HG03354 (cell line): ENCODE measurements at regions not wholly inside any gene's neighbourhood (a gene's known extent, or its start where the extent isn't known, plus 50 kb on each side); places are given as distances from the start of the nearest gene placed in this dataset.

Experiments used
- ATAC-seq: cut with Tn5 transposase; IDR thresholded peaks from one replicate; pipeline ENCODE4 v1.9.1; 2021; ENCODE audit warnings: mild to moderate bottlenecking; ENCODE audit not compliant: unreplicated experiment, poor library complexity, severe bottlenecking

DNA sequence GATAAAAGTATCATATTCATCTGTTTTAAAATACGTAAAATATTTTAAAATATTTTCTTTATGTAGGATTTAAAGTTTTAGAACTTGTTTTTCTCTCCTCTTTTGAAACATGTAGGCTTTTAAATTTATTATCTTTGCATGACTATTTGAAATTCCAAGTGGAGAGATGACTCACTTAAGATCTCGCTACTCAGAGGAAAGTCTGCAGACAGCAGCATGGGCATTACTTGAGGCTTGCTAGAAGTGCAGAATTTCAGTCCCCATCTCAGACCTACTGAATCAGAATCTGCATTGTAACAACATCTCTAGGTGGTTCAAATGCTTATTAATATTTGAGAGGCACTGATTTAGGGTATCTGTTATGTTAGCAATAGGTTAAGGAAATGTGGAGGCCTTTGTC, 225.7 kb upstream of the ARX start:
- ATAC-seq: no peak

DNA sequence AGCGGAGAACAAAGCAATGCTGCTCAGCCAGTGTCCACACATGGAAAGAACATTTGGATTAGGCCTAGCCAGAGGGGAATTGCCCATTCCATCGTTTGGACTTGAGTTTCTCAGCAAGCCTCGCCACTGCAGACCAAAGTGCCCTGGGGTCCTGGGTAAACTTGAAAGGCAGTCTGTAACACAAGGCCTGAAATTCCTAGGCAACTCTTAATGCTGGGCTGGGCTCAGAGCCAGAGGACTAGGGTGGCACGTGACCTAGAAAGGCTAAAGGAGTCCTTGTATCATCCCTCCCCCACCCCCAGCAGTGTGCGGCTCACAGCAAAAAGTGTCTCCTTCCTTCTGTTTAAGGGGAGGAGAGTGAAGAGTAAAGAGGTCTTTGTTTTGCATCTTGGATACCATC, 210.4 kb upstream of the ARX start:
- ATAC-seq: no peak

DNA sequence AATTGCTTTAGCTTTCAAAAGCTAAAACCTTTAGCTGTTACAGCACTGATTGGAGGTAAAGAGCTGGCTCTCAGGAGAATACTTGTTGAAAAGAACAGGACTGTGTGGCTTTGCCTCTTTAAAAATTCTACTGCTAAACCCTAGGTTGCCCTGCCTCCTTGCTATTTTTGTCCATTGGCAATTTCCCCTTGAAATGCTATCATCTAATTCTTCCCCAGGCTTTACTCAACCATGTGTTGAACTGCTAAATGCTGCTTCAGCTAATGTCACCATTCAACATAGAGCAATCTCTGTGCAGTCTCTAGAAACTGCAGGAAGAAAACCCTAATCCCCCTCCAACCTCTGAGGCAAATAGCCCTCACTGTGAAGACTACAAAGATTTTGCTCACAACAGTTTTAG, 203.7 kb upstream of the ARX start:
- ATAC-seq: no peak

DNA sequence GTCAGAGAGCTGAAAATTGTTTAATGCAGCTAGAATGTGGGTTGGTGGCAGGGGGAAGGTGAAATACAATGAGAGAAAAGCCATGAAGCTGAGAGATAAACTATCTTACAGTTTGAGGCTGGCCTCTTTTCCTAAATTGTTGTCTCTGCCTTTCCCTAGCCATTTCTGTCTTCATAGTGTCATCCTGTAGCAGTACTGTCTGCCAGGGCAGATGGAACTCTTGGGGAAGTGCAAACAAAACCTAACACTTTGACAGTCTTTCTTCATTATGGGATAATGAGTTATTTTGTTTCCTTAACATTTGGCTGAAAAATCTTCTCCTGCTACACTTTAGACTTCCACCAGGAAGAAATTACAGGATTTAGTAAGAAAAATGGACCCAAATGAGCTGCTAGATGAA, 197.8 kb upstream of the ARX start:
- ATAC-seq: no peak

DNA sequence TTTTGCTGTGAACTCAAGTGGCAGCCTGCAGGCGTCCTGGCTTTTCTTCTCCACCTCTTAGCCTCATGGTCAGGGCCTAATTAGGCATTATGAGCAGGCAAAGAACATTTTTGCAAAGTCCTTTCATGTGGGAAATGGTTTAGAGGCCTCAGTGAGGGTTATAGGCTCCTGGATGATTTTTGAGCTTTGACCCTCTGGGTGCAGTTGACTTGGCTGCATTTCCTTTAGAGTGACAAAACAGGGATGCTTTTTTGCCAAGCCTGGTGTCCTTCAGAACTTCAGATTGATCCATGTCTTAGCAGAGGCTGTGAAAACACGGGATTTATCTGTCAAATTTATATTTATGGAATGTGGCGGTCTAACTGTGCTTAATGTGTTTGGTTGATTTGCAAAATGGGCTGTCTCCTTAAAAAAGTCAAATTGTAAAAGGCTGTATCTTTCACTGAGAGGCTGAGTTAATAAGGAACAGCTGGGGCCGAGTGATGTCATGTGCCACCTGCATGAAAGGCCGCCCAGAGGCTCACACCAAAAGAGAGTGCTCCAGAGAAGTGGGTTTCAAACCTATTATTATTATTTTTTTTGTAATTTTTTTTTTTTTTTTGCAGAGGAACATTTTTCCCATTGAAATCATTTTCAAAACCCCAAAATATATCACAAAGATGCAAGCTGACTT, 192.2 kb upstream of the ARX start:
- ATAC-seq: no peak

DNA sequence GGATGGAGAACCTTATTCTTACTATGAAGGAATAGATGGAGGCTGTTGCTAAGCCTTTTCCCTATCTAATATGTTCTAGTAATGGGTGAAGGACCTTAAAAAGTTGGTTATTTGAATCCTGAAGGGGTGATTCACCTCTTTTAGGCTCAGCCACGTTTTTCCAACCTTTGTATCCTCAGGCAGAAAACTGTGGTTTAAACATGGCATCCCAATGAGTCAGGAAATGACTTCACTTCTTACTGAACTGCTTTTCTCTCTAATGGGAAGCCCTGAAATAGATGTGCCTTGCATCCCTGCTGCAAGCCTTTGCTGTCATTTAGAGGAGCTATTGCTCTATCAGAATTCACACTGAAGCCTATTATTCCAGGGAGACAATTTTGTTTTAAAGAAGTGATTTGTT, 191.0 kb upstream of the ARX start:
- ATAC-seq: no peak

DNA sequence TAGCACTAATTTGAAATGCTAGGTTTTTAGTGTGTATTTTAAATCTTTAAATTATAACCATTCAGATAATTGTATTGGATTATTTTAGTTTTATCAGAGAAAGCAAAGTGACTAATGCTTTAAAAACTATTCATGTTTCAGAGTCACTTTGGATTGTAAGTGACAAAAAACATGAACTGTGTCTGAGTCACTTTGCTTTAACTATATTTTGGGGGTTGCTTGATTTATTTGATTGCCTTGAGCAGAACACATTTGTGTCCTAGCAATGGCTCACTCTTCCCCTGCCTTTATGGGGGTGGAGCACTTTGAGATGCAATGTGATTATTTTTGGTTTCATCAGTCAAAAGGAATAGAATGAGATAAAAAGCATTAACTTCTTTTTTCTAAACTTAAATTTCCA, 188.4 kb upstream of the ARX start:
- ATAC-seq: no peak

DNA sequence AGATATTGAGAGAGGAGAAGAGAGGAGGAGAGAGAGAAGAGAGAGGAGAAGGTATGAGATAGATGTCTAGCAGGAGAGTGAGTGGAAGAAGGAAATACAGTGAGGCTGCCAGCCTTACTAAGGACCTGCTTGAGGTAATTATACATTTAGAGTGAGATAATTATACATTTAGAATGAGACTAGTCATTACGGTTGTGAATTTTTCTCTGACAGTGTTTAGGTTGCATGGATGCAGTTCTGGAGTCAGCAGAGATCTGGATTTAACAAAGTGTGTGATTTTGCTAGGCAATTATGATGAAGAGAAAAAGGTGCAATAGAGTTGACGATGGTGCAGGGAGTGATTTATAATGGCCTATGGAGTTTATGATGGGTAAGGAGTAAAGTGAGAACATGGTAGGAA, 187.1 kb upstream of the ARX start:
- no peak for ATAC-seq

DNA sequence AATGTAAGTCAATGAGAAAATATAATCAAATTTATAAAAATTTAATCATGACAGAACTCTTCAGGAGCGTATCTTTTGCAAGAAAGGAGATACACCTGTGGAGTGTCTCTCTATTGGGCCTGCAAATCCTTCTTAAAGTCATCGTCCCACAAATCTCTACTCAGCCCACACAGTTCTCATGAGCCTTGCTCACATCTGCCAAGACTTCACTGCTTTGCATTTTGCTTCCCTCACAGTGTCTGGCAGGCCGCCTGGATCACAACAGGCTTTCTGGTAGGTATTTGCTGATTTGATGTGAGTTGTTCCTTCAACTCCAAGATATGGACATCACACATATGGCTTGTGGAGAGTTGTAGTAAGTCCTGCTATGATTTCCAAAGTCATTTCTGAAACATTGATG, 183.1 kb upstream of the ARX start:
- no peak for ATAC-seq

DNA sequence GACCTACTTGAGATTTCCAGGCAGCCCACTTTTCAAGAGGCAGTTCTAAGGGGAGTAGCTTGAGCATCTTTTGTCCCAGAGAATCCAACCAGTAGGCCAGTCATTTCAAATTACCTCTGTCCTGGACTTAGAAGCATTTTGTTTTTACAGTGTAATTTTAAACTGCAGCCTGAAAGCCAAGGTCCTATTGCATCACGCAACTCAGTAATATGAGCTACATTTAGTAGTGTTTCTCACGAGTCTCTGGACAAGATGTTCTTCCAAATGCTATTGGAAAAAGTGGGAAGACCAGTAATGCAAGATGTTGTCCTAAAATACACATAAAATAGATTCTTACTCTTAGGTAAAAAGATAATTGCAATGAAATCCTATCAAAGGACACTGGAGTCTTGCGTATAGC, 182.5 kb upstream of the ARX start:
- ATAC-seq: no peak

DNA sequence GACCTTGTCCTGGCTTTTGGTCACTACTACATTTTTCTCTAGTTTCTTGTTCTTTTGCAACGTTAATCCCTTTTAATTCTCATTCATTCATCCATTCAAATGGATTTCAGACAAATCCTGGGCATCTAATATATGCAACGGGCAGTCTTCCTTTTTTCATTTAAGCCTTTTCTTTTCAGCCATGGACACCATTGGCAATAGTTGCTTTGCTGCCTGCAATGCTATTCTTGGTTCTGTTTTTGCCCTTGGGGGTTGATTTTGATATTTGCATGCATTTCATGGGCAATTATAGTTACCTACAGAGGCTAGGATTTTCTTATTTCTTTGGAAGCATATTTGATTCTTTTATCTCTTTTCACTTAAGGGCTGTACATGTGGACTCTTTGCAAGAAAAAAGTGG, 180.5 kb upstream of the ARX start:
- no peak for ATAC-seq

DNA sequence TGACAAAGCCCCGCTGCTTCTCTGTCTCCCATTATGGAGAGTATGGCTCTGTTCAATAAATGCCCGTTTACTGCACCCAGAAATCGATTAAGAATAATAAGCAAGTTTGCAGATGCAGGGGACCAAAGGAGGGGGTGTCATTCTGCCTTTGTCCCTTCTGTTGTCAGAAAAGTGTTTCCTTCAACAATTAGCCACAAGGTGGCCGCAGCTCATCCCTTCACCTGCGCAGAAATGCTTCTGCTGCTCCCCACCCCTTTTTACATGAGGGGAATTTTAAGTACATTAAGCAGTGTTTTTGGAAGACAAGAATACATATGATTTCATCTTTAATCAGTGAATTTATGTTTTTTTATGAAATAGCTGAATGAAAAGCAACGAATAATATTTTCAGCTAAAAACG, 175.6 kb upstream of the ARX start:
- no peak for ATAC-seq

DNA sequence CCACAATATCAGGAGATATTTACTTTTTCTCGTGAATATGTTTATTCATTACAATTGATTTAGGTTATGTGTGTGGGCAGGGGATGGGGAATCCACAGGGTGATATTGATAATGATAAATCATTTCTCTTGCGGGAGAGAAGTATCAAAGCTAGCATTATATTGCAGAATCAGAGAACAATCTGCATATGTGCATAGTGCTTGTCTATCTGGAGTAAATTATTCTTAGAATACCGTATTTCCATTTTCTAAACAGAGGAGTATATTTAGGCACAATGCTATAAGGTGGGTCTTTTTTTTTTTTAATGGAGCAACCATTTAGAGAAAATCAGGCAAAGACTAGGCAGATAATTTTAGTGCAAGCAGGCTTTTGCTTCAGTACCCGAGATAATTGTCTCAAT, 166.0 kb upstream of the ARX start:
- no peak for ATAC-seq

DNA sequence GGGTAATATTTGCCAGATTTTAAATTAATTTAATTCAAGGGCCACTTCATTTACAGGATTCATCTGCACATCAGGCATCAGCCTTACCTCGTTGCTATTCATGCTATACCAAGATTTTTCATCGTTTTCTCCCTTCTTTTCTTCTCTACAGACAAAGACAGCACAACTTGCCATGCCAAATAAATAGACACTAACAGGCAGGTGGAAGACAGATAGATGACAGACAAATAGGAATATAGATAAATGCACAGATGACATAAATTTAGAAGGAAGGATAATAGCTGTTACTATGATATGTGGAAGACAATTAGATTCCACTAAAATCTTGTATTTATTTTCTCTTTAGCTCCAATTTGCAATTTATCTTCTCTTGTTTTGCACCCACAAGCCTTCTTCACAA, 164.5 kb upstream of the ARX start:
- no peak for ATAC-seq

DNA sequence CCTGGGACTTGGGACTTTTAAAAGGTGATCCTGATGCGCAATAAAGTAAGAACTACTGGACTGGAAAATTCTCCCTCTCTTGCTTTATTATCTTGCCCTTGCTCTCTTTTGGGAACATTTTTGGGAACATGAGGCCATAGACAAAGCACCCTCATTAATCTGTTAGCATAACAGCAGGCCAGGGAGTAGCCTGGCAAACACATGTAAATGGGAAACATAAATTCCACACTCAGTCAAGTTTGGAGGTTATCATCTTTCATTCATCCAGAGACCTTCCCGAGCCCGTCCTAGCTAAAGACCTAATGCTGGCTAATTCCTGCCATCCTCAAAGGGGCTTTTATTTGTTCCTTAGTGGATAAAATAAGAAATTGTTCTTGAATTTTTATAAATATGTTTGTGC, 162.8 kb upstream of the ARX start:
- no peak for ATAC-seq

DNA sequence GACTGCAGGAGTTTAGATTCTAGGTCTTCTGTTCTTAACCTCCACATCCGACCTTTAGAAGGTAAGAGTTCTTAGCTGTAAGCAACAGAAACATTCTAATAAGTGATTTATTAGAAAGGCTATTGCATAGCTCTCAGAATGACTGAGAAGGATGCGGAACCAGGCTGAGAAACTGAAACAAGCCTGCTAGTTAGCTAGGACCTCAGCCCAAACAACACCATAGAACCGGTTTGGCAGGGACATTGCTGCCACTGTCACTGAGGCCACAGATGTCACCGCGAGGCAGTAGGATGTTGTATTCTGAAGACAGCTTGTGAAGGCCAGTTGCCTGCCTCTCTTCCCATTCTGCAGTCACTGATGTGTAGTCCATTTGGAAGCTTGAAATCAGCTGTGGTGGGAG, 160.0 kb upstream of the ARX start:
- peak; percentile 86 for ATAC-seq

DNA sequence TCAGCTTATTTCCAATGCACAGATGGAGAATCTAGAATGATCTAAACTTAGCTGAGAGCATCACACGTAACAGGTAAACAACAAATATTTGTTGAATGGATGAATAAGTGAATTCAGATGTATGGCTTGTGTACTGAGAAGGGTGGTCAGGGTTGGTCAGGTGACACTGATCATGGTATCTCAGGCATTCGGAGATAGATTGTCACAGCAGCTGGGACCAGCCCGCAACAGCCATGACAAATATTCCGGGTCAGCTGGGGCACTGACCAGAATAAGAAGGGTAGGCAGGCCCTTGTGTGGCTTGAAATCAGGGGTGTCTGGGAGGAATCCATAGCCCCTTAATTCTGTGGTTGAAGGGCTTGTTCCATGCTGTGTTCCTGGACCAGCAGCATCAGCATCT, 159.4 kb upstream of the ARX start:
- ATAC-seq: no peak

DNA sequence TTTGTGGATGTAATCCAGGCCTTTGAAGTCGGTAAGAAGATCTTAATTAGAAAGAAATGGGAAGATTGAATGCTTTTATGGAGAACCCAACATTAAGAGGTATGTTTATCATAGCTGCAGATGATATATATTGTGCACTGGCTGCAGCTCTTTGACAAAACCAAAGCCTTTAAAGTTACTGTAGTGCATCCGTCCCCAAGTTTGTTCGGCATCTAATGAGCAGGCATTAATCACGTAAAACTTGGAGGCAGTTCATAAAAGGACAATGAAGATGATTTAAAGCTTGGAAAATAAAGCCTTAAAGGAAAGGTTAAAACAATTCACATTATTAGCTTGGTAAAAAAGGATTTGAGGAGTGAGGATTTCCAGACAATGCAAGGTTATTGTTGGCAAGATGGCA, 150.8 kb upstream of the ARX start:
- no peak for ATAC-seq

DNA sequence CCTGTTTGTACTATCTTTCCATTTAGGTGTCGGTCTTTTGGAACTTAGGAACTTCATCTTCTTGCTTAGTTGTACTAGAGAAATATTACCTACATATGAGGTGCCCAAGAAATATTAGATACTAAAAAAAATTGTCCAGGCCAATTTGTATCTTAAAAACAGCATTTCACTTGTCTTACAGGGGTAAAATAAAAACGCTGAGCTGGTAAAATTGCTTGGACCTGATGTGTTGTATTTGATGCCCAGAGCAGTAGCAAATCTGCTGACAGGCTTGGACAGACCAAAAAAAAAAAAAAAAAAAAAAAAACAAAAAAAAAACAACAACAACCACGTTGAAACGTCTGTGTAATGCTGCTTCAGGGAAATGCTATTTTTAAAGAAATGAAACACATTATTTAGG, 150.4 kb upstream of the ARX start:
- ATAC-seq: no peak

DNA sequence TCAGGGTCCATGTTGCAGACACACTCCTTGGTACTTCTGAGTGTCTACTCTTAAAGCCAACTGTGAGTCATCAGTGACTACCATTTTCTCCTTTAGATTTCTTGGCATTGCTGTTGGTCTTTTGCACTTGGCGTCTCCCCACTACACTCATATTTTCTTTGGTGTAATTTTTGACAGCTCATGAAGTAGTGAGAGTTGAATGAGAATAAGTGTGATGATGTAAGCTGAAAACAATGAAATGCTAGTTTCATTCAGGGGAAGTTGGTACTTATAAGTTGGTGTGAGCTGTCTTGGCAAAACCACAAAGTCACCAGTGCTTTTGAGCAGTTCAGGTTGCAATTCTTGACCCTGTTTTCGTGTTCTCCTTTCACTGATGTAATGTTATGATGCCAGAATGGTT, 142.9 kb upstream of the ARX start:
- ATAC-seq: no peak

DNA sequence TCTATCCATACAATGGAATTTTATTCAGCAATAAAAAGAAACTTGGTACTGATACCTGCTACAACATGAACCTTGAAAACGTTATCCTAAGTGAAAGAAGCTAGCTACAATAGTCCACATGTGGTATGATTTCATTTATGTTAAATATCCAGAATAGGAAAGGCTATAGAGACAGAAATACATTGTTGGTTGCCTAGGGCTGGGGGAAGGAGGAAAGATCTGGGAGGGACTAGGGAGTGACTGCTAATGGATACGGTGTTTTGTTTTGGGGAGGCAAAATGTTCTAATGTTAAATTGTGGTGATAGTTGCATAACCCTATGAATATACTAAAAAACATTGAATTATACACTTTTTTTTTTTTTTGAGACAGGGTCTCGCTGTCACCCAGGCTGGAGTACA, 141.1 kb upstream of the ARX start:
- ATAC-seq: no peak

DNA sequence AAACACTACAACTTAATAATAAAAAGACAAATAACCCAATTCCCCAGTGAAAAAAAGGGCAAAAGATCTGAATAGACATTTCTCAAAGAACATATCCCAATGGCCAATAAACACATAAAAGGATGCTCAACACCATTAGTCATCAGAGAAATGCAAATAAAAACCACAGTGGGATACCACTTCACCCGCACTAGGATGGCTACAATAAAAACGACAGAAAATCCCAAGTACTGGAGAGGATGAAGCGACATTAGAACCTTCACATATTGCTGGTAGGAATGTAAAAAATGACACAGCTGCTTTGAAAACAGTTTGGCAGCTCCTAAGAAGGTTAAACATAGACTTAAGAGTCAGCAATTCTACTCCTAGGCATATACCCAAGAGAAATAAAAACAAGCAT, 140.6 kb upstream of the ARX start:
- ATAC-seq: no peak

DNA sequence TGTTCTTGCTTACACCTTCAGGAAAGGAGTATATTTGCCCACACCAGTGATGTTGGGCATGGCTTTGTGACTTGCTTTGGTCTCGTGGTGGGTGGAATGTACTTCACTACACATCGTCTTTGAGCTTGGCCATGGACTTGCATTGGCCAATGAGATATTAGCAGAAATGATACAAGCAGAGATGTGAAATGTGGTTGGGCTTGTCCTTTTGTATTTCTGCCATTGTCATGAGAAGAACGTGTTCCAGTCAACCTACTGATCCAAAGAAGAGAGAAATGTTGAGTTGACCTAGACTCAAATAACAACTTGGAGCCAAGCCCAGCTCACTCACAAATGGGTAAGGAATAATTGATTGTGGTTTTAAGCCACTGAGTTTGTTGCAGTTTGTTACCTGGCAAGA, 138.4 kb upstream of the ARX start:
- no peak for ATAC-seq
